NOMO-1 treated with DMSO at 0.1 percent for 48 hours (cell line): ENCODE measurements at regions not wholly inside any gene's neighbourhood (a gene's known extent, or its start where the extent isn't known, plus 50 kb on each side); places are given as distances from the start of the nearest gene placed in this dataset.

Source experiments
- DNase-seq: peaks from one replicate; lab custom pipeline; 2025; ENCODE audit not compliant: unreplicated experiment; lab: John Stamatoyannopoulos, UW

DNA sequence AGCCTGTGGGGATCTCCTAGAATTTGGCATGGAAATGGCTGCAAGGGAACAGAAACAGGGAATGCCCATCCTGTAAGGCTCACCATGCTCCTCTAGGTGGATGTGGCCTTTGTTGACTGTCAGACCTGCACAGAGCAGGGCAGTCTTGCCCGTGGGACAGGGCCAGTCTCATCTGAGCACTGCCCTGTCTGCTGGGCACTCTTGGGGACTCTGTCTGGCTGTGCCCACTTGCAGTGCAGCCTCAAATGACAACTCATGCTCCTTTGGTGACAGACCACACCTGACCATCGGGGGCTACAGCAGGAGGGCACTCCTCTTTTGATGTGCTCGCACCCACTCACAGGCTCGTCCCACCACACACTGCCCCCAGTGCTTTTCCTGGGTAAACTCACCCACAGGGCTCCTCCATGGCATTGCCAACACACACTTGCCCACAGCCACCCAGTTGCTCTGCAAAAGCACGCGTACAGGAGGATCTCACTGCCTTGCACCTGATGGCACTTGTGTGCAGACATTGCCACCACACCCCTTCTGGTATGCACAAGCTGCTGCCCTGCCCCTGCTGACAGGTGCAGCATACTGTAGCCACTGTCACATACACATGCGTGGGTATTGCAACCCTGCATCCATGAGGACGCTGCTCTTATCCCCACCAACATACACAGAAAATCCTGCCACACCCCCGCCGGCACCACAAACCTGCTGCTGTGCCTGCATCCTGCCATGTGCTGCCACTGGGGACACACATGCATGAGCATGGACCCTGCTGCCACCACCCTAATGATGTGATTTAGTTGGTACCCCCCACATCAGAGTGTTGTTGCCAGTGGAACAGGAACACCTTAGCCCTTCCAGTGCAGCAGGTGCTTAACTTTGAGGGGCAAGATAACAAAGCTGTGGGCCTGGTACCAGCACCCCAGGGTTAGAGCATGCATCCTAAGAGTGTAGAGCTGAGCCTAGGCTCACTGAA, 100.1 kb upstream of the ARHGEF9 start:
- no peak for DNase-seq

DNA sequence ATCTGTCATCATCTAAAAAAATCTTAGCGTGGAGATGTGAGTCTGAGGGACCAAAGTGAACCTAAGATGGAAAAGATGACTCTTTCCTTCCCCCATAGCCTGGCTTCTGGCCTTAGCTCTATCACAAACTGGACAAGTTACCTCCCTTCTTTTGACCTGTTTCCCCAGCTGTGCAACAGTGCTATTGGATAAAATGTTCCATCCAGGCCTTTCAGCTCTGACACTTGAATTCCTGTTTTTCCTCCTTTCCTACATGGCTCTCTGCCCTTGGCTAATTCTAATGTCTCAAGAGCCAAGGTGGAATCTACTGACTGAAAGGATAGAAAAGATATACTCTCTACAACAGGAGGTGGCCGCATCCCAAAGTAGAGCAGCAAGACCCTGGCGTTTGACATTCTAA, 84.5 kb upstream of the ARHGEF9 start:
- DNase-seq: no peak

DNA sequence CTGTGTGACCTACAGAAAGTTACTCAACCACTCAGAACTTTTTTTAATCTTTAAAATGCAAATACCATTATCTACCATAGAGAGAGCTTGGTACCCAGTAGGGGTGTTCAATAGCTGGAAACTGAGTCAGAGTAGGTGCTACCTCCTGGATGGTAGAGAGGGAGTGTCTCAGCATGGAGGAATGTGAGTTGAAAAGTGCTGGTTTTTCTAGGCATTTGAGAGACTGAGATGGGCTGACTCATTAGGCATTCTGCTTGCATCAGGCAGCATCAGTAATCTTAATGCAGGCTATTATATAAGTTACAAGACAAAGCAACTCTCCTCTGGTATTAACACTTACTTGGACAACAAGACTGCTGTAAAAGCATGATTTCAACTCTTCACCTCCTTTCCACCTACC, 70.9 kb upstream of the ARHGEF9 start:
- no peak for DNase-seq

DNA sequence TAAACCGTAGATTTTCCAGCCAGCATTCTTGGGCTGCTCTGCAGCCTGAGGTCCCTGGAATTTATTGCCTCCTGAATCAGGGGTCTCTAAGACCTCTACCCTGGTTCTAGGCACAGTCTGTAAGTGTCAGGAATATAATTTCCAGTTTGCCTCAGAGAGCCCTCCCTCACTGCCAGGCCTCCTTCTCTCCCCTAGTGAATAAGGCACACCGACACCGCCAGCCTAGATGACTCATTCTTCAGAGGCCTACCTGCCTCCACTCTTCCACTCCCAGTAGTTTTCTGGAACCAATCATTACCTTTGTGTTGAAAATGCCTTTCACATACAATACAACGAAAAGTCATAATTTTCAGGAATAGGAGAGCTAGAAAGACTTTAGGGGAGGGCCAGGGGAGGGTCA, 50.3 kb upstream of the ARHGEF9 start:
- no peak for DNase-seq
